HepG2 (cell line): ENCODE measurements at regions not wholly inside any gene's neighbourhood (a gene's known extent, or its start where the extent isn't known, plus 50 kb on each side); places are given as distances from the start of the nearest gene placed in this dataset.

Experiments used
- ATAC-seq: fragments of 200-7000 bp; cut with Tn5 transposase; 3 replicates; pipeline ENCODE4 v1.9.1; 2020; ENCODE audit warnings: mild to moderate bottlenecking, moderate library complexity
- BruUV-seq: library from RNA; stranded (reverse); fragments of 400-500 nt; replicated peaks from 2 replicates; lab custom pipeline; 2021; lab: Mats Ljungman, UMichigan
- CTCF ChIA-PET: fragments of 300-600 bp; formaldehyde crosslinking; extraction: SDS; loops from one replicate; lab custom pipeline; 2021; ENCODE audit warnings: low total read pairs, inconsistent platforms, low intra/inter-chr PET ratio; lab: Yijun Ruan, JAX
- POLR2A ChIA-PET: fragments of 350-600 bp; sonication (Branson Sonifier 250); formaldehyde crosslinking; loops from one replicate; lab custom pipeline; 2020; ENCODE audit warnings: antibody characterized with exemption, inconsistent platforms; lab: Yijun Ruan, JAX
- DNase-seq: peaks from one replicate; pipeline ENCODE4 v3.0.0-alpha.2; 2015; ENCODE audit warnings: low spot score
- FAIRE-seq: peaks from 3 replicates; lab custom pipeline; 2011; peaks lifted over from hg19 to GRCh38; lab: Jason Lieb, UNC
- H2AFZ ChIP-seq: one replicate; pipeline ENCODE4 v1.6.1; 2011; ENCODE audit warnings: low read length, inconsistent platforms
- H3K27ac ChIP-seq: fragments of 300-600 bp; 3 replicates; pipeline ENCODE4 v1.8.0; 2011; ENCODE audit warnings: mixed run types, mild to moderate bottlenecking, mixed read lengths, low read length, inconsistent platforms; ENCODE audit not compliant: insufficient read depth; ENCODE audit errors: extremely low read length
- H3K27me3 ChIP-seq, 2 experiments: fragments of 200-600 bp in 1 of 2; 2 replicates in 1 of 2; 3 replicates in 1 of 2; pipeline versions ENCODE4 v1.6.0 to v1.8.0; 2011; ENCODE audit warnings: low read length in 2 of 2, mild to moderate bottlenecking in 2 of 2, moderate library complexity in 2 of 2, inconsistent platforms in 1 of 2; ENCODE audit not compliant: insufficient read depth in 2 of 2, control insufficient read depth in 1 of 2
- H3K36me3 ChIP-seq, 2 experiments: fragments of 200-600 bp in 1 of 2; replicated peaks in 1 of 2; 2 replicates in 1 of 2; 3 replicates in 1 of 2; pipeline versions ENCODE4 v1.5.1 to v1.8.0; 2011; ENCODE audit warnings: low read length in 2 of 2, inconsistent platforms in 1 of 2; ENCODE audit not compliant: insufficient read depth in 2 of 2, control insufficient read depth in 1 of 2
- H3K4me1 ChIP-seq: 2 replicates; pipeline ENCODE4 v1.5.1; 2012; ENCODE audit warnings: low read length, inconsistent platforms; ENCODE audit not compliant: insufficient read depth
- H3K4me2 ChIP-seq: 2 replicates; pipeline ENCODE4 v1.6.0; 2011; ENCODE audit warnings: low read depth, low read length, inconsistent platforms
- H3K4me3 ChIP-seq, 3 experiments: fragments of 200-600 bp in 1 of 3; sonication (generic), shearing (Covaris generic) in 1 of 3; replicated peaks in 1 of 3; 2 replicates each; pipeline ENCODE4 v1.5.1; 2011 to 2016; ENCODE audit warnings: low read length in 3 of 3, inconsistent platforms in 2 of 3, low read depth in 2 of 3, mild to moderate bottlenecking in 2 of 3, control low read depth in 1 of 3, mixed read lengths in 1 of 3; ENCODE audit not compliant: insufficient read depth in 1 of 3
- H3K79me2 ChIP-seq: one replicate; pipeline ENCODE4 v1.6.1; 2011; ENCODE audit warnings: low read length, inconsistent platforms; ENCODE audit not compliant: insufficient read depth
- H3K9ac ChIP-seq: 2 replicates; pipeline ENCODE4 v1.6.0; 2011; ENCODE audit warnings: mild to moderate bottlenecking, low read depth, low read length, inconsistent platforms; ENCODE audit not compliant: insufficient read depth
- H3K9me3 ChIP-seq: 2 replicates; pipeline ENCODE4 v1.5.1; 2012; ENCODE audit warnings: mild to moderate bottlenecking, low read length
- H4K20me1 ChIP-seq: 2 replicates; pipeline ENCODE4 v1.6.0; 2011; ENCODE audit warnings: inconsistent platforms, mild to moderate bottlenecking, low read length, moderate library complexity; ENCODE audit not compliant: insufficient read depth
- ADNP ChIP-seq: sonication (generic); formaldehyde crosslinking; IDR thresholded peaks from 2 replicates; pipeline ENCODE4 v1.4.0; 2020; ENCODE audit warnings: missing genetic modification reagents
- ARNT ChIP-seq: fragments of 450-650 bp; IDR thresholded peaks from 2 replicates; pipeline ENCODE4 v1.6.1; 2017
- CBX1 ChIP-seq: IDR thresholded peaks from one replicate; pipeline ENCODE4 v1.6.1; 2016; ENCODE audit warnings: antibody characterized with exemption, low read depth
- DNMT1 ChIP-seq: sonication (generic); formaldehyde crosslinking; IDR thresholded peaks from 2 replicates; pipeline ENCODE4 v1.5.1; 2020; ENCODE audit warnings: mild to moderate bottlenecking, missing genetic modification reagents
- DZIP1 ChIP-seq: sonication (generic); formaldehyde crosslinking; IDR thresholded peaks from 2 replicates; pipeline ENCODE4 v1.5.0; 2020; ENCODE audit warnings: mild to moderate bottlenecking, missing genetic modification reagents
- HINFP ChIP-seq: sonication (generic); formaldehyde crosslinking; IDR thresholded peaks from 2 replicates; pipeline ENCODE4 v1.4.0; 2020; ENCODE audit warnings: low read depth, mild to moderate bottlenecking, missing genetic modification reagents
- HIVEP1 ChIP-seq: sonication (generic); formaldehyde crosslinking; IDR thresholded peaks from 2 replicates; pipeline ENCODE4 v1.4.0; 2020; ENCODE audit warnings: mild to moderate bottlenecking, missing genetic modification reagents
- IRF2 ChIP-seq: IDR thresholded peaks from 2 replicates; pipeline ENCODE4 v1.6.1; 2018; ENCODE audit warnings: missing genetic modification reagents, missing compliant biosample characterization
- PLSCR1 ChIP-seq: sonication (generic); formaldehyde crosslinking; IDR thresholded peaks from 2 replicates; pipeline ENCODE4 v1.5.0; 2020; ENCODE audit warnings: missing genetic modification reagents, mild to moderate bottlenecking, borderline replicate concordance
- SMARCC2 ChIP-seq: fragments of 450-650 bp; IDR thresholded peaks from 2 replicates; pipeline ENCODE4 v1.6.1; 2017; ENCODE audit warnings: antibody characterized with exemption, mild to moderate bottlenecking
- SP4 ChIP-seq: sonication (generic); formaldehyde crosslinking; IDR thresholded peaks from 2 replicates; pipeline ENCODE4 v1.8.1; 2023; ENCODE audit warnings: mild to moderate bottlenecking, missing genetic modification reagents
- ZNF225 ChIP-seq: sonication (generic); formaldehyde crosslinking; IDR thresholded peaks from 2 replicates; pipeline ENCODE4 v1.4.0; 2020; ENCODE audit warnings: mild to moderate bottlenecking, missing genetic modification reagents
- ZNF230 ChIP-seq: sonication (generic); formaldehyde crosslinking; IDR thresholded peaks from 2 replicates; pipeline ENCODE4 v1.4.0; 2020; ENCODE audit warnings: mild to moderate bottlenecking, missing genetic modification reagents
- ZNF282 ChIP-seq: fragments of 450-650 bp; IDR thresholded peaks from 2 replicates; pipeline ENCODE4 v1.6.1; 2018; ENCODE audit not compliant: partially characterized antibody
- ZNF331 ChIP-seq: sonication (generic); formaldehyde crosslinking; IDR thresholded peaks from 2 replicates; pipeline ENCODE4 v1.4.0; 2020; ENCODE audit warnings: missing genetic modification reagents
- ZNF780A ChIP-seq: sonication (generic); formaldehyde crosslinking; IDR thresholded peaks from 2 replicates; pipeline ENCODE4 v1.8.0; 2022; ENCODE audit warnings: mild to moderate bottlenecking, missing genetic modification reagents, moderate library complexity
- WGBS: methylation state at CpG from one replicate; pipeline ENCODE4 v1.1.6; 2017; ENCODE audit warnings: low lambda C conversion rate; 5-methylcytosine and 5-hydroxymethylcytosine counted together
- in situ Hi-C: cut with HindIII; loops from 2 replicates; pipeline ENCODE4 v1.10.0; 2017; ENCODE audit warnings: low pct_unique_long_range_greater_than_20kb; ENCODE audit not compliant: extremely low pct_ligation_motif_present
- intact Hi-C: fragments of 100-400 bp; cut with micrococcal nuclease; formaldehyde crosslinking; loops from one replicate; pipeline ENCODE4 v1.10.0; 2022; ENCODE audit not compliant: unreplicated experiment

- in situ Hi-C loops = no loop called here
- Histone ChIP-seq H3K9ac (no peak overlapping the region), H3K4me2 (no peak overlapping the region), H3K4me1 (no peaks in the 10 kb centered on the region), H4K20me1 (no peaks in the 10 kb centered on the region)
- WGBS = 0% methylated on average over 1 of the region's 1 CpG
- CTCF ChIA-PET = no interaction called here
- no peak for TF ChIP-seq ZNF282
- TF ChIP-seq ARNT = no peak
- TF ChIP-seq CBX1 = no peak
- TF ChIP-seq ADNP (CRISPR knock-in tag) = no peak
- TF ChIP-seq ZNF230 (CRISPR knock-in tag) = no peak
- TF ChIP-seq HINFP (CRISPR knock-in tag) = no peak
- no peak for TF ChIP-seq ZNF225 (CRISPR knock-in tag)
- TF ChIP-seq, all 625 proteins: peak for 0
- peaks cover 69% of the 10 kb centered on the region for H3K9me3 ChIP-seq
- H3K36me3 ChIP-seq = no peaks in the 10 kb centered on the region
- no peak for ATAC-seq
- no peak for FAIRE-seq
- no peak overlapping the region for H3K27ac ChIP-seq
- no peak overlapping the region for H3K4me3 ChIP-seq
- no peak overlapping the region for H2AFZ ChIP-seq
- no peak for DNase-seq
- no peaks in the 10 kb centered on the region for H3K79me2 ChIP-seq
- BruUV-seq = no TSS peak
- H3K27me3 ChIP-seq = no peaks in the 10 kb centered on the region
- POLR2A ChIA-PET = no interaction called here
- intact Hi-C loops = no loop called here
These were observed 574.4 kb upstream of the SLC10A2 start for GRCh38 chr13:103640606-103641005.

GRCh38 chr13:103639326-103639725, 573.1 kb upstream of the SLC10A2 start:
- Histone ChIP-seq H2AFZ (no peak overlapping the region), H3K4me2 (no peak overlapping the region), H3K9ac (no peak overlapping the region), H3K79me2 (no peaks in the 10 kb centered on the region), H3K27ac (no peak overlapping the region), H3K27me3 (no peaks in the 10 kb centered on the region), H3K9me3 (peaks cover 61% of the 10 kb centered on the region), H3K36me3 (no peaks in the 10 kb centered on the region), H4K20me1 (no peaks in the 10 kb centered on the region), H3K4me1 (no peaks in the 10 kb centered on the region), H3K4me3 (no peak overlapping the region)
- DNase-seq = no peak
- no peak for FAIRE-seq
- no peak for TF ChIP-seq PLSCR1 (CRISPR knock-in tag)
- TF ChIP-seq IRF2 (CRISPR knock-in tag) = no peak
- TF ChIP-seq SP4 (CRISPR knock-in tag) = no peak
- TF ChIP-seq ZNF331 (CRISPR knock-in tag) = no peak
- TF ChIP-seq SMARCC2 = no peak
- TF ChIP-seq DNMT1 = no peak
- no peak for TF ChIP-seq DZIP1 (CRISPR knock-in tag)
- TF ChIP-seq ZNF780A (CRISPR knock-in tag) = no peak
- no peak for TF ChIP-seq HIVEP1 (CRISPR knock-in tag)
- in situ Hi-C loops = no loop called here
- POLR2A ChIA-PET = no interaction called here
- intact Hi-C loops = no loop called here
- WGBS = 3% methylated on average over 3 of the region's 3 CpGs
- BruUV-seq = no TSS peak
- ATAC-seq = no peak
- CTCF ChIA-PET = no interaction called here
